ENCODE measurements at regions not wholly inside any gene's neighbourhood (a gene's known extent, or its start where the extent isn't known, plus 50 kb on each side); places are given as distances from the start of the nearest gene placed in this dataset.

GRCh38 chr18:60667016-60667415 lies 294.4 kb upstream of the MC4R start:
- no peak for DNase-seq

DNA sequence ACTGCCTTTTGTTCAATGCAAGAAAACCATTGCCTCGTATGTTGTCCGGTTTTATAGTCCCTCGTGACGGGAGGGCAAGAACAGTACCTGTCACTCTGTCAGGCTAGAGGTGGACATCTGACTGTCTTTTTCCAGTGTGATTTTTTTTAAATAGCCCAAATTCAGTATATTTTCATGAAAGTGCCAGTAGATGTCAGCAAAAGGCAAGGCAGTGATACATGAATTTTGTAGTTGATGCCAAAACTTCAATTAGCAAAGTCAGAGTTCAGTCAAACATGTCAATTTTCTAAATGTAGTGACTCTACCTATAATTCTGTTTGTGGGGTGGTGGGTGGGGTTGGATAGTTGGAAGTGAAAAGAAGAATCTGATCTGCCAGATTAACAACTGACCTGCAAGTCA lies 296.0 kb upstream of the MC4R start:
- DNase-seq, result no peak

DNA sequence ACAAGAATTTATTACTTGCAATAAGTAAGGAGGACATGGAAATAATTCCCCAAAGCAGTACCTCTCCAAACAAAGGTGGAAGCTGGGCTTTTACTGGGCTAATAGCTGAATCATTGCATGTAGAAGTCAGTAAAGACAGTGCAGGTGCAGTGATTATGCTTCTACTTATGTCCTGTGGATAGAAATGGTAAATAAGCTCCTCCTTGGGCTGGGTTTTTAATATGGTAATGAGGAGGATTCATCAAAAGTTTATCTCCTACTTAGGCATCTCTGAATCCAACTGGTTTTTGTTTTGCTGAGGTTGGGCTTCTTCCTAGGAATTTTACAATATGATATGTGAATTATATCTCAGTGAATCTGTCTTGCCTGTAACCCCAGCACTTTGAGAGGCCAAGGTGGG lies 297.4 kb upstream of the MC4R start:
- DNase-seq, result no peak

- no peak for DNase-seq
These were observed 298.4 kb upstream of the MC4R start for GRCh38 chr18:60671021-60671420.

DNA sequence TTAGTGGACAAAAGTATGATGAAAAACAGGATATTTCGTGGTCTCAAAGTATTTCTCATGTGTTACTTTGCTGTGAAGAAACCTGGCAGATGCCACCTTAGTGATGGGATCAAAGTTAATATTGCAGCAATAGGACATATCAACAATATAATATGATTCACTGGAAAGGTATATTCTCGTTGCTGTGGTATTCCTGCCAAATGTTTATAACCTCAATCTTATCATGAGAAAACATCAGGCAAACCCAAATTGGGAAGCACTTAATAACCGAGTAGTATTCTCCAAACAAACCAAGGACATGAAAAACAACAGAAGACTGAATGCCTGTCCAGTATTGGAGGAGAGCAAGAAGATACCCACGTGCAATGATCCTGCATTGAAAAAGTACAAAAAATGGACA lies 302.6 kb upstream of the MC4R start:
- no peak for DNase-seq

DNA sequence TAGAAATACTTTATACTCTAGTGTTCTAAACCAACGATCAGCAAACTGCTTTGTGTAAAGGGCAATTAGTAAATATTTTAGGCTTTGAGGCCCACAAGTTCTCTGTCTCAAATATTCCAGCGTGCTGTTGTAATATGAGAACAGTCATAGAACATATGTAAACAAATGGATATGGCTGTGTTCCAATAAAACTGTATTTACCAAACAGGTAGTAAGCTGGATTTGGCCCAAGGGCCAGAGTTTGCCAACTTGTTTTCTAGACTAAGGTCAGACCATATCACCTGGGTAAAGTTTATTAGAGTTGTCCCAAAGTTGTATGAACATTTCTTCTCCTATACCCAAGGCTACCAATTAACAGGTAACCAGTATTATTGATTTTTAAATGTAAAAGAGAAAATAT lies 303.2 kb upstream of the MC4R start:
- DNase-seq, result no peak

- DNase-seq, result peak; percentile 13
These were observed 304.2 kb upstream of the MC4R start for GRCh38 chr18:60676815-60677214.

GRCh38 chr18:60684843-60685513 lies 312.4 kb upstream of the MC4R start:
- peak; percentile 24 for DNase-seq

DNA sequence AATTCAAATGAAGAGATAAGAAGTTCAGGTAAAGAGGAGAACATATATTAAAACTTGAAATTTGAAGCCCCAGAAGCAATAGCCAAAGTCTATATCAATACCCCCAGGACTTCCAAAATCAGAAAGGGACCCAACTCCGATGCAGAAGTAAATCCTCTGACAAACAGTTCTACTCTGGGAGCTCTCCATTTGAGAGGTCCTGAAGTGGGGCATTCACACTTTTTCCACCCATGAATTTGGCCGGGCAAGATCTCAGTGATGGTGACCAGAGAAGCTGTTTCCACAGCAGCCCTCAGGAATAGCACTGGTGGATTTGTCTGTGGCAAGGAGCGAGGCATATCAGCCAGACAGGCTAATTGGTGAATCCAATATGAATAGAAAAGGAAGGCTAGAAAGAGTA lies 313.6 kb upstream of the MC4R start:
- DNase-seq, result no peak

GRCh38 chr18:60691061-60691460 lies 318.5 kb upstream of the MC4R start:
- DNase-seq, result no peak

DNA sequence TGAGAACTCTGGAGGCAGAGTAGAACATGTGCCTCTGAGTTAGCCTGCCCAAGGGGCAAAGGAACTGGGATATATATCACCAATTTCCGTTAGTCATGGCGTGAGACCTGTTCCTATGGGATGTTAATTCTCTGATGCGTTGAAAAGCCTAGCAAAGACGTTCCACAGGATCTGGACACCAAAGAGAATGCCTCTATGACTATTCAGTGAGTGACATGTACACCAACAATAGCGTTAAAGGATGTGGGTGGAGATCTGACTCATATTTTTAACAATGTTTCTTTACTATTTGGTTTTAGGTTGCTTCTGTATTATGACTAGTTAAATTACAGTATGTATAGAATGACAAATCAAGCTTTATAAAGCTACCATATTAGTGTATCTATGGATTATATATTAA lies 320.9 kb upstream of the MC4R start:
- DNase-seq, result no peak

DNA sequence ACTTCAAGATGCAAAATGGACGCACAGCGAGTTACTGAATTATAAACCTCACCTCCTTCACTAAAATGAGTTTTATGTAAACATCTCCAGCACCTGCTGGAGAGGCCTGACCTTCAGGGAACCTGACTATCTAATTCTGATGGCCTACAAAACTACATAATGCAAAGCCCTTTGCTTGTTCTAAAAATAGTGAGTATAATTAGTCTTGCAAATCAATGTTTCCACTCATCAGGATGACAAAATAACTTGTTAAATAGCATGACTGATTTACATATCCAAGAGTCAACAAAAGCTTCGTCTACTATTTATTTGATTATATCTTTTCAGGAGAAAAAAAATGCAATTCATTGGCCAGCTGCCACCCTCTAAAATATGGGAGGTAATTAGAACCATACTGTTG lies 326.3 kb upstream of the MC4R start:
- DNase-seq, result peak; percentile 71

DNA sequence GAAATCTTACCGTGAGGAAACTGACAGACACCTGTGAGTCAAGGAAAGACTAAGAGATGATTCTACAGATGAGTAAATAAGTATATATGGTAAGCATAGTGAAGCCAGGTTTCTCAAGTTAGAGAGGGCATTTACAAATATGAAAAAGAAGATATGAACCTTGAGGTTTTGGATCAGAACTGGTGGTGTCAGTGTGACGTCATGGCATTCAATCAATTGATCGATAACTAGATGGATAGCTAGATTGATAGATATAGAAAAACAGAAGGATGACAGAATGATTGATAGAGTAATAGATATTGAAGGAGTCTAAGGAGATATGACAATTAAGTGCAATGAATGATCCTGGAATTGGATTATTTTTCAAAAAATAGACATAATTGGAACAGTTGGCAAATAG lies 350.2 kb upstream of the MC4R start:
- DNase-seq, result no peak

- no peak for DNase-seq
These were observed 359.6 kb upstream of the MC4R start for GRCh38 chr18:60732143-60732542.

DNA sequence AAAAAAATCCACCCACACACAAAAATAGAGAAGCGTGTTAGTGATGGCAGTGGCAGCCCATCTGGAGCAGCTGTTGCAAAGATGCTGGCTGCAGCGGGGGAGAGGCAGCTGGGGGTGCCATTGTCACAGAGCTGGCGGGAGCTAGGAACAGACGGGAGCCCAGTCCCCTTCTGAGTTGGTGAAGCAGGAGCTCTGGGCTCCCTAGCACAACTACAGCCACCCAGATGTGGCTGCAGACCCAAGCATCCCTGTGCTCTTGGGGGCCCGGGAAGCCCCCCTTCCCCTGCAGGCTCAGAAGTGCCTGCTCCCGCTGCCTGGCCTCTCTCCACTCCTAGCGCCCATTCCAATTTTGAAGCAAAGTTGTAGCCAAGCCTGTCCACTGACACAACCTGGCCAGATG lies 366.6 kb upstream of the MC4R start:
- DNase-seq, result no peak

DNA sequence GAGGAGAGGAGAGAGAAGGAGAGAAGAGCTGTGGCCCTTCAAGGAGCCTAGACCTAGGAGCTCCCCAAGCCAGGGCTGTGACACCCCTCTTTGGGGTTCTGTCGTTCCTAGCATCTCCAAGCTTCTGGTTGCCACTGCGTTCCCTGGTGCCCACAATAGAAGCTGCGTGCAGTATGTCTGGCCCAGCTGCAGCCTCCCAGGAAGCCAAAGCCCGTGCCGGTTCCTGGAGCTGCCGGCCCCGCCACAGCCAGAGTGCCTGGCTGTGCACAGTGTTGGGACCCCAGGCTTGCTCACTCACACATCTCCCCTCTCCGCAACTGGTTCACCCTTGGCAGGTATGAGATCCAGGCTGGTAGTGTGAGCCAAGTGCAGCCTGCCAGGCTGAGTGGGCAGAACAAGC lies 367.7 kb upstream of the MC4R start:
- no peak for DNase-seq

DNA sequence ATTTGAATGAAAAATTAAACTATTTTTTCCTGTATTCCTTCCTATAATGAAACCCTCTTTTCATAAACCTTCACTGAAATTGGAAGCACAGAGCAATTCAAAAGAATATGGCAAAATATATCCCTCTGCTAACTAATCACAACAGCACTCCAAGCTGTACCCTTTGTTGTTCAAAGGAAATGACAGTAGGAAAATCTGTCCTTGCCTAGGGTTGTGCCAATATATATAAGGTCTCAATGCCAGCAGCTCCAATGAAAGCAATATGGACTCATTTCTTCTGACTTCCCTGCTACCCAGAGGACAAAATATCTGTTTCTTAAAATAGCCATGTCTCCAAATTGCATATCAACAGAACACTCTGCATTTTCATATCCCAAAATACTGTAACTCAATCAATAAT lies 373.9 kb upstream of the MC4R start:
- DNase-seq, result no peak

DNA sequence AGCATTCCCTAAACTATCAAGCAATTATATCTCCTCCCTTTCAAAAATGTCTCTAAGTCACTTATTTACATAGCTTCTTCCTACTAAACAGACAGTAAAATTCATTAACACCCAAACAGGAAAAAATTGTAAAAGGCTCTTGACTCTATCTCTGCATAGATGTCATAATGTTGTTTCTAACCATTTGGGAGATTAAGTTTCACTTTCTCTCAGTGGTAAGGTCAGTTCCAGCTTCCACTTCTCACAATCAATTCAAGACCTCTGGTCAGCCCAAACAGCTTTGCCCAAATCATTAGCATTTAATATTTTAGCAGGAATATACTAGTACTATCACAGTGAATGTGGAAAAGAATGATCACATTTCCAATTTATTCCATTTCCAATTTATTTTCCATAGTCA lies 374.3 kb upstream of the MC4R start:
- no peak for DNase-seq

DNA sequence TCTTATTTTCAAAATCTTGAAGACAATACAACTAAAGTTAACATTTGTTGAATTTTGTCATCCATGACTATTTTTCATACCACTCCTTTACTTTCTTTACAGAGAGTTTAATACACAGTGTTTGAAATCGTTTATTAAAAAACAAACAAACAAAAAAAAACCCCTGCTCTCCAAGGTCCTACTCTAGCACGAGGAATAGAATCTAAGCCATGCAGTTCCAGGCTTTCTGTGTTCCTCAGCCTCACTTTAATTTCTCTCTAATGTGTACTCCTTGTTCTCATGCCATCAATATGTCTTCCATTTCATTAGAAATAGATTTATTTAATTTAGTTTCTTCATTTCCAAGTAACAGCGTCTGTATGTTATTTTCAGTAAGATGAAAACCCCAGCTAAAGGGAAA lies 381.2 kb upstream of the MC4R start:
- no peak for DNase-seq

GRCh38 chr18:60754413-60755009 lies 381.9 kb upstream of the MC4R start:
- DNase-seq, result no peak

GRCh38 chr18:60755134-60755533 lies 382.6 kb upstream of the MC4R start:
- DNase-seq, result no peak

DNA sequence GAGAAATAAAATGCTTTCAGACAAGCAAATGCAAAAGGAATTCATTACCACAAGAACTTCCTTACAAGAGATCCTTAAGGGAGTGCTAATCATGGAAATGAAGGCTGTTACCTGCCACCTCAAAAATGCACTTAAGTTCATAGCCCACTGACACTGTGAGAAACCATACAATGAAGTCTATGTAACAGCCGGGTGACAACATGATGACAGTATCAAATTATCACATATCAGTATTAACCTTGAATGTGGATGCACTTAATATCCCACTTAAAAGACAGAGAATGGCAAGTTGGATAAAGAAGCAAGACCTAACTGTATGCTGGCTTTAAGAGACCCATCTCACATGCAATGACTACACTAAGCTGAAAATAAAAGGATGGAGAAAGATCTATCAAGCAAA lies 403.4 kb upstream of the MC4R start:
- no peak for DNase-seq

GRCh38 chr18:60784161-60784560 lies 411.6 kb upstream of the MC4R start:
- no peak for DNase-seq

- no peak for DNase-seq
These were observed 422.2 kb upstream of the MC4R start for GRCh38 chr18:60794802-60795201.

DNA sequence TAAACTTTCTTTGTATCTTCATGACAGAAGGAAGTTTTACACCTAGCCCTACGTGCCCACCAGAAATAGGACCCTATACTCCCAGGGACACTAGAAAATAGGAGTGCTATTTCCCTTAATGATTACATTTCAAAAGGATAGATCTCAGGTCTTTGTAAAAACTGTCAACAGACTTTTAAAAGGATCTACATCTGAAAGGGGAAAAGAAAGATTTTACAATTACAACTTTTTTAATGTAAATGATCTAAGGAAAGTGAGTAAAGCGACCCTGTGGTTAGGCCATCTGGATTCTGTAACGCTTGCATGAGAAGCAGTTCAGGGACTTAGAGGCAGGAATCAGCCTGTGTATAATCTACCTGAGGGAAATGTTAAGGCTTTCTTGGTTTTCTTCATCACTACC lies 431.8 kb upstream of the MC4R start:
- no peak for DNase-seq

Data from NCI-H1436 (cell line).